ENCODE measurements at regions not wholly inside any gene's neighbourhood (a gene's known extent, or its start where the extent isn't known, plus 50 kb on each side); places are given as distances from the start of the nearest gene placed in this dataset.

DNA sequence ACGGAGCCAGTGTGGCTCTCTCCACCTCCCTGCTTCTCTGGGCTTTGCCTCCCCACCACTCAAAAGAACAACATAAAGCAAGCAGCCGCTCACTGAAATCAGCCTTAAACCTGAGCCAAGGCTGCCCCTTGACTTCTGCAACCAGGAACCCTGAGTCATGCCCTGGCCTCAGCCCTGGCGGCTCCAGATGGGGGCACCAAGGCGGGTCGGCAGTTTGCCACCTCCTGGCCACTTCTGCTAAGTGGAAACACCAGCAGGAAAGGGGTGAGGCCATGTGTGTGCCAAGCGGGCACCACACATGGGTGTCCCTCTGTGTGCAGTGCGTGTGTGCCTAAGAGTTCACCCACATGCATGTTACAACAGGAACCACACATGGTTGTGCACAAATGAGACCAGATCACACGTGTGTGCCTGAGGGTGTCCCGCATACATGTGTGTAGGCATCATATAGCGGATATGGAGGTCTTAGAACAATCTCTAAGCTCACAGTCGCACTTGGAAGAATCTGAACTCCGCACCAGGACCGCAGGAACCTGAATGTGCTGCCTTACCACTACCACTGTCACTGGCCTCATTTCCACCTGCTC, 221.2 kb downstream of the MN1 start:
- 90% methylated on average over 13 of the region's 13 CpGs for WGBS (ENCODE audit: insufficient coverage)
- Histone ChIP-seq H3K36me3 (ENCODE audit: control insufficient read depth, insufficient read depth, low read length) (no peaks in the 10 kb centered on the region), H3K27ac (ENCODE audit: low read depth, low read length) (no peak overlapping the region), H3K27me3 (ENCODE audit: control insufficient read depth, insufficient read depth, low read length) (no peaks in the 10 kb centered on the region), H3K4me1 (ENCODE audit: control insufficient read depth, insufficient read depth, low read length) (peaks cover 35% of the 10 kb centered on the region), H3K4me3 (ENCODE audit: low read depth, low read length) (no peak overlapping the region), H3K9me3 (ENCODE audit: control insufficient read depth, insufficient read depth, low read length) (no peaks in the 10 kb centered on the region)
- DNase-seq (ENCODE audit: low read depth in 4 of 6, low spot score in 6 of 6) = no peak

DNA sequence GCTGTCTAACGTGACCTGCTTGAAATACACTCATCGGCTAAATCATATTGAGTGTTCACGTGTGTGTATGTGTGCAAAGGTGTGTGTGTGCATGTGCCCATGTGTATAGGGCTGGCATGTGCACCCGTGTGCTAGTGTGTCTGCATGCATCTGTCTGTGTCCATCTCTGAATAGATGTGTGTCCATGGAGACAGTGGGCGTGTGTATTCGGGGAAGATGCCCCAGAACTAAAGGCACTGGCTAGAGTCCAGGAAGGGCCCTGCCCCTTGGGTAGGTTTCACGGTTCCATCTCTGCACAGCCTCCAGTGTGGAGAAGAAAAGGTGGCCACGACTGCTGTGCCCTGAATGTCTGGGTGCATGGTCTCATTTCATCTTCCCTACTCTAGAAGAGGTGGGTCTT, 220.3 kb downstream of the MN1 start:
- Histone ChIP-seq H3K27me3 (ENCODE audit: control insufficient read depth, insufficient read depth, low read length) (no peaks in the 10 kb centered on the region), H3K4me1 (ENCODE audit: control insufficient read depth, insufficient read depth, low read length) (peaks cover 32% of the 10 kb centered on the region), H3K9me3 (ENCODE audit: control insufficient read depth, insufficient read depth, low read length) (no peaks in the 10 kb centered on the region), H3K36me3 (ENCODE audit: control insufficient read depth, insufficient read depth, low read length) (no peaks in the 10 kb centered on the region), H3K27ac (ENCODE audit: low read depth, low read length) (peak overlapping the region; percentile 44), H3K4me3 (ENCODE audit: low read depth, low read length) (no peak overlapping the region)
- WGBS (ENCODE audit: insufficient coverage) = 66% methylated on average over 7 of the region's 8 CpGs
- no peak for DNase-seq (ENCODE audit: low read depth in 4 of 6, low spot score in 6 of 6)

DNA sequence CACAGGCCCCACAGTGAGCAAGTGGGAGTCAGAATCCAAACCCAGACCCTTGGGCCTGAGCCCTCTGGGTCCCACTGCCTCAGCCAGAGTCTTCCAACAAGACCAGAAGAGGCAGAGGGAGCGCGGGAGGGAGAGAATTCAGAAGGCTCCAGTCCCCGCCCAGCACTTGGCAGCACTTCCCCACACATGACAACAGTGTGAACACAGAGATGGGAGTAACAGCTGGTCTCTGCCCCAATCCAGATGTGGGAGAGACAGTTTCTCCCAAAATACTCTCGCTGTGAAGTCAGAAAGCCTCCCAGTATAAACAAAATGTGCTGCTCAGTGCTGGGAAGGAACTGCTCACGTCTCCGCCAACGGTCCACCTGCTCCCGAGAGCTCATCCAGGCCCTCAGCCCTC, 219.9 kb downstream of the MN1 start:
- DNase-seq (ENCODE audit: low read depth in 4 of 6, low spot score in 6 of 6) = peak in 1 of 6 donors; percentile 79
- Histone ChIP-seq H3K9me3 (ENCODE audit: control insufficient read depth, insufficient read depth, low read length) (no peaks in the 10 kb centered on the region), H3K4me3 (ENCODE audit: low read depth, low read length) (no peak overlapping the region), H3K36me3 (ENCODE audit: control insufficient read depth, insufficient read depth, low read length) (no peaks in the 10 kb centered on the region), H3K4me1 (ENCODE audit: control insufficient read depth, insufficient read depth, low read length) (peaks cover 31% of the 10 kb centered on the region), H3K27me3 (ENCODE audit: control insufficient read depth, insufficient read depth, low read length) (no peaks in the 10 kb centered on the region), H3K27ac (ENCODE audit: low read depth, low read length) (peak overlapping the region; percentile 44)
- WGBS (ENCODE audit: insufficient coverage) = 68% methylated on average over 8 of the region's 8 CpGs

DNA sequence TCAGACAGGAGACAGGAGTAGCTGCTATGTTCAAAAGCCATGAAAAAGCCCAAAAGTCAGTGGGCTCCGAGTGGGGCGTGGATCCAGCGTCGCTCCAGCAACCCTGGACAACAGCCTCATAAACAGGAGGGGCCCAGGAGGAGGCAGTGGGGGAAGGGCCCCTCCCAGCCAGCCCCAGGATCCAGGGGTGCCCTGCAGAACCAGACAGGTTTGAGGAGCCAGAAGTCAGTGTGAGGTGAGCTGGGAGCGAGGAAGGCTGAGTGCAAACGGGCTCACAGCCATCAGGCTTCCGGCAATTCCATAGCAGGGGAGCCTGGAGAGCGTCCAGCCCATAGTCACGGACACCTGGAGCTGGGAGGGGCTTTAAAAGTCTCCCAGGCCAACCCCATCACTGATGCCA, 217.7 kb downstream of the MN1 start:
- Histone ChIP-seq H3K36me3 (ENCODE audit: control insufficient read depth, insufficient read depth, low read length) (no peaks in the 10 kb centered on the region), H3K27ac (ENCODE audit: low read depth, low read length) (no peak overlapping the region), H3K27me3 (ENCODE audit: control insufficient read depth, insufficient read depth, low read length) (no peaks in the 10 kb centered on the region), H3K4me1 (ENCODE audit: control insufficient read depth, insufficient read depth, low read length) (peaks cover 19% of the 10 kb centered on the region), H3K9me3 (ENCODE audit: control insufficient read depth, insufficient read depth, low read length) (no peaks in the 10 kb centered on the region), H3K4me3 (ENCODE audit: low read depth, low read length) (no peak overlapping the region)
- 49% methylated on average over 9 of the region's 9 CpGs for WGBS (ENCODE audit: insufficient coverage)
- no peak for DNase-seq (ENCODE audit: low read depth in 4 of 6, low spot score in 6 of 6)

DNA sequence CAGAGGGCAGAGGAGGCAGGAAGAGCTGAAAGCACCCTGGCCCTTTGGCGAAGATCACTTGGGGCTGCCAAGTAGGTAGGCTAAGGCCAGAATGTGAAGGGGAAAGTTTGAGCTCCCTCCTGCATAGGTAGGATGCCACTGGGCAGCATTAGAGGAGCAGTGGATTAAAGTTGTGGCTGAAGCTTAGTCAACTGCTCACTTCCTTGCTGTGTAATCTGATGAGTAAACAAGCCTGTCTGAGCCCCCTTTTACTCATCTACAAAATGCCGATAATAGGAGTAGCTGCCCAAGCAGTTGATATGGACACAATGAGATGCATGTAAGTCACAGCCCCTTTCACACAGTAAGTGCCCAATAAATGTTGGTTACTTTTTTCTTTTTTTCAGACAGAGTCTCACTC, 216.4 kb downstream of the MN1 start:
- Histone ChIP-seq H3K27ac (ENCODE audit: low read depth, low read length) (no peak overlapping the region), H3K4me3 (ENCODE audit: low read depth, low read length) (no peak overlapping the region), H3K4me1 (ENCODE audit: control insufficient read depth, insufficient read depth, low read length) (peaks cover 19% of the 10 kb centered on the region), H3K9me3 (ENCODE audit: control insufficient read depth, insufficient read depth, low read length) (no peaks in the 10 kb centered on the region), H3K27me3 (ENCODE audit: control insufficient read depth, insufficient read depth, low read length) (no peaks in the 10 kb centered on the region), H3K36me3 (ENCODE audit: control insufficient read depth, insufficient read depth, low read length) (no peaks in the 10 kb centered on the region)
- DNase-seq (ENCODE audit: low read depth in 4 of 6, low spot score in 6 of 6) = no peak
- WGBS (ENCODE audit: insufficient coverage) = 90% methylated on average over 2 of the region's 2 CpGs

DNA sequence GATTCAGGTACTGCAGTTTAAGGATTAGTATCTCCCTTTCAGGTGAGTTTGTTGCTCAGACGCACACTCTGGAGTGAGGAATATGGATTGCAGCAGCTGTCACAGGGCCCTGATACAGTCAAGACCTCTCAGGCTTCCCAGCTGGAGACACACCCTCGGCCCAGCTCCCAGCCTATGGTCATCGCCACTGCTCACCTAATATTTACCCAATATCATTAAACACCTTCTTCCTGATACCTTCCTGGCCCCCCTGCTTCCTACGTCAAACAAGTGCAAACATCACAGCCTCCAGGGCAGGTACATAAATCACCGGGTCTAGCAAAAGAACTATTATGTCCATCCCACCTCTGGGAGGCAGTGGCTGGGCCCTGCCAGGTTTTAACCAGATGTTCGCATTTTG, 213.3 kb downstream of the MN1 start:
- no peaks in the 10 kb centered on the region for H3K9me3 ChIP-seq (ENCODE audit: control insufficient read depth, insufficient read depth, low read length)
- no peaks in the 10 kb centered on the region for H3K27me3 ChIP-seq (ENCODE audit: control insufficient read depth, insufficient read depth, low read length)
- H3K36me3 ChIP-seq (ENCODE audit: control insufficient read depth, insufficient read depth, low read length) = no peaks in the 10 kb centered on the region
- peaks cover 17% of the 10 kb centered on the region for H3K4me1 ChIP-seq (ENCODE audit: control insufficient read depth, insufficient read depth, low read length)
- DNase-seq (ENCODE audit: low read depth in 4 of 6, low spot score in 6 of 6) = no peak
- no peak overlapping the region for H3K27ac ChIP-seq (ENCODE audit: low read depth, low read length)
- 88% methylated on average over 4 of the region's 6 CpGs for WGBS (ENCODE audit: insufficient coverage)
- H3K4me3 ChIP-seq (ENCODE audit: low read depth, low read length) = no peak overlapping the region

DNA sequence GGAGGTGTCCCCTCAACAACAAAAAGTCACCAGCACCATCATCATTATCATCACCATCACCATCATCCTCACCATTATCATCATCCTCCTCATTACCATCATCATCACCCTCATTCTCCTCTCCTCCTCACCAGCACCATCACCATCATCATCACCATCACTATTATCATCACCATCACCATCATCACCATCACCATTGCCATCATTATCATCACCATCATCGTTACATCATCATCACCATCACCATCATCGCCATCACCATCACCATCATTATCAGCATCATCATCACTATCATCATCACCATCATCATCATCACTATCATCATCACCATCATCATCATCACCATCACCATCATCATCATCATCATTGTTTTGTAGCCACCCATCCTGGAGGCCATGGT, 212.6 kb downstream of the MN1 start:
- H3K27me3 ChIP-seq (ENCODE audit: control insufficient read depth, insufficient read depth, low read length) = no peaks in the 10 kb centered on the region
- peaks cover 11% of the 10 kb centered on the region for H3K4me1 ChIP-seq (ENCODE audit: control insufficient read depth, insufficient read depth, low read length)
- H3K4me3 ChIP-seq (ENCODE audit: low read depth, low read length) = no peak overlapping the region
- no peaks in the 10 kb centered on the region for H3K36me3 ChIP-seq (ENCODE audit: control insufficient read depth, insufficient read depth, low read length)
- H3K27ac ChIP-seq (ENCODE audit: low read depth, low read length) = no peak overlapping the region
- DNase-seq (ENCODE audit: low read depth in 4 of 6, low spot score in 6 of 6) = no peak
- WGBS (ENCODE audit: insufficient coverage) = 100% methylated on average over 2 of the region's 2 CpGs
- no peaks in the 10 kb centered on the region for H3K9me3 ChIP-seq (ENCODE audit: control insufficient read depth, insufficient read depth, low read length)

DNA sequence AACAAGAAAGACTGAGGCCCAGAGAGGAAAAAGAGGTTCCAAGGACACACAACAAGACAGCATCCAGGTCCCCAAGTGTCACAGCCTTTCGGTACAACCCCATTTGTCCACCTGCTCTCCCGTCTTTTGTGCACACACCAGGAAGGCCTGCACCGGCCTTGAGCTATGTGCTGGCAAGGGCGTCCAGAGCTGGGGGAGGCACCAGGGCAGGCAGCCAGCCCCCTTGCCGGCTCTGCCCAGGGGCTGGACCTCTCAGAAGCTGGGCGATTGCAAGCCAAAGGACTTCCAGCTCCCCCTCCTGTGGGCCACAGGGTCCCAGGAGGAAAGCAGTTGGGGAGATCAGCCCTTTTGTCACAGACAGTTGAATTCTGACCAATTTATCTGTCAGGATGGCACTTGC, 210.5 kb downstream of the MN1 start:
- DNase-seq (ENCODE audit: low read depth in 4 of 6, low spot score in 6 of 6) = no peak
- no peak overlapping the region for H3K4me3 ChIP-seq (ENCODE audit: low read depth, low read length)
- WGBS (ENCODE audit: insufficient coverage) = 40% methylated on average over 6 of the region's 6 CpGs
- H3K27me3 ChIP-seq (ENCODE audit: control insufficient read depth, insufficient read depth, low read length) = no peaks in the 10 kb centered on the region
- no peak overlapping the region for H3K27ac ChIP-seq (ENCODE audit: low read depth, low read length)
- peaks cover 9% of the 10 kb centered on the region for H3K4me1 ChIP-seq (ENCODE audit: control insufficient read depth, insufficient read depth, low read length)
- no peaks in the 10 kb centered on the region for H3K9me3 ChIP-seq (ENCODE audit: control insufficient read depth, insufficient read depth, low read length)
- no peaks in the 10 kb centered on the region for H3K36me3 ChIP-seq (ENCODE audit: control insufficient read depth, insufficient read depth, low read length)

DNA sequence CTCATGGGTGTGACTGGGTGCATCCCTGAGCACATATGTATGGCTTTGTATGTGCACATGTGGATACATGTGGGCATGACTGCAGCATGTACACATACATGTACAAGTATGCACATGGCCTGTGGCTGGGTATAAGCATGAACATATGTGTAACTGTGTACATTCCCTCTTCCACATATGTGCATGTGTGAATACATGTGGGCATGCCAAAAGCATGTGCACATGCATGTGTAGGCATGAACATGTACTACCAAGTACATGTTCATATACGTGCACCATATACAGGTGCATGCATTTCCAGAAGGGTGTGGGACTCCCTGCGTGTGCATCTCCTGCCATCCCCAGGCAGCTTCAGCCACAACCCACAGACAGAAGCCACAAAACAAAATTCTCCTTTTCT, 208.2 kb downstream of the MN1 start:
- 100% methylated on average over 1 of the region's 2 CpGs for WGBS (ENCODE audit: insufficient coverage)
- H3K4me1 ChIP-seq (ENCODE audit: control insufficient read depth, insufficient read depth, low read length) = peaks cover 9% of the 10 kb centered on the region
- DNase-seq (ENCODE audit: low read depth in 4 of 6, low spot score in 6 of 6) = no peak
- H3K36me3 ChIP-seq (ENCODE audit: control insufficient read depth, insufficient read depth, low read length) = no peaks in the 10 kb centered on the region
- no peaks in the 10 kb centered on the region for H3K9me3 ChIP-seq (ENCODE audit: control insufficient read depth, insufficient read depth, low read length)
- H3K27ac ChIP-seq (ENCODE audit: low read depth, low read length) = no peak overlapping the region
- no peak overlapping the region for H3K4me3 ChIP-seq (ENCODE audit: low read depth, low read length)
- H3K27me3 ChIP-seq (ENCODE audit: control insufficient read depth, insufficient read depth, low read length) = no peaks in the 10 kb centered on the region

DNA sequence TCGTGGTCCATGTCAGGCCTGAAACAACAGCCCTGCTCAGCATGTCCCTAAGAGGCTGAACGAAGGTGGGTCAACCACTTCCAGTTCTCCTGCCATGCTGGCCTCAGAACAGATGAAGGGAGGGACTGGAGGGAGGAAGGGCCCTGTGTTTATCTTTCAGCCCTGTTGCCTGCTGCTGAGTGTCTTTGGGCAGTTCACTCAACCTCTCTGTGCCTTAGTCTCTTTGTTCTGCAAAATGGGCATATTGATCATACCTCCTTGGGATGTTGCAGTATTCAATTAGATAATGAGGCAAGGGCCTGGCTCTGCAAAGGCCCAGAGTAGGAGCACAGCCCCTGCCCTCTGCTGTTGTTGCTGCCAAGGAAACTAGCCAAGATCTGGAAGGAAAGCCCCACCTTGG, 207.5 kb downstream of the MN1 start:
- 92% methylated on average over 2 of the region's 2 CpGs for WGBS (ENCODE audit: insufficient coverage)
- H3K27me3 ChIP-seq (ENCODE audit: control insufficient read depth, insufficient read depth, low read length) = no peaks in the 10 kb centered on the region

More for the DNA sequence above, 207.5 kb downstream of the MN1 start:
- Histone ChIP-seq H3K4me3 (ENCODE audit: low read depth, low read length) (no peak overlapping the region), H3K4me1 (ENCODE audit: control insufficient read depth, insufficient read depth, low read length) (peaks cover 9% of the 10 kb centered on the region), H3K27ac (ENCODE audit: low read depth, low read length) (no peak overlapping the region), H3K36me3 (ENCODE audit: control insufficient read depth, insufficient read depth, low read length) (no peaks in the 10 kb centered on the region), H3K9me3 (ENCODE audit: control insufficient read depth, insufficient read depth, low read length) (no peaks in the 10 kb centered on the region)
- DNase-seq (ENCODE audit: low read depth in 4 of 6, low spot score in 6 of 6) = no peak

Measured in spinal cord (tissue), 9 donors.